ENCODE measurements at regions not wholly inside any gene's neighbourhood (a gene's known extent, or its start where the extent isn't known, plus 50 kb on each side); places are given as distances from the start of the nearest gene placed in this dataset.
"Not testable (repeated sequence)": the region's sequence is repeated elsewhere in the genome, so short reads cannot be mapped to it uniquely, and the experiment has no call there.

- no peak overlapping the region for H3K4me3 ChIP-seq (ENCODE audit: low read depth, low read length)
Observed at GRCh38 chr10:63003816-63004453, 129.2 kb upstream of the NRBF2 start.

DNA sequence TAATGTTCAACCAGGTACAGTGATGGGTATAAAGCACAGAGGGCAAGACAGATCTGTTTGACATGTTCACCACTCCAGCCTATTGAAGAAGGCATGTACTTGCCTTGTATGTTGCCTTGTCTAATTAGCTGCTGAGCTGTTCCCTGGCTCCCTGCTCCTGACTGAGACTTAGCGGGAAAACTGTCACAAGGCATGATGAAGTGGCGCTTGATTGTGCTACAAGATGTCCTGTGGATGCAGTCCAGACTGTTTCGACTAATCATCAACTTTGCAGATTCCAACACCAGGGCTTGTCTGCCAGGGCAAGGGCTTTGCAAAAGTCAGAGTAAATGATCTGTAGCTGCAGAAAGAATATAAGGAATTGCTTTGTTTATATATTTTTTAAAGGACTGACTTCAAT, 136.2 kb upstream of the NRBF2 start:
- H3K4me3 ChIP-seq (ENCODE audit: low read depth, low read length), result no peak overlapping the region

DNA sequence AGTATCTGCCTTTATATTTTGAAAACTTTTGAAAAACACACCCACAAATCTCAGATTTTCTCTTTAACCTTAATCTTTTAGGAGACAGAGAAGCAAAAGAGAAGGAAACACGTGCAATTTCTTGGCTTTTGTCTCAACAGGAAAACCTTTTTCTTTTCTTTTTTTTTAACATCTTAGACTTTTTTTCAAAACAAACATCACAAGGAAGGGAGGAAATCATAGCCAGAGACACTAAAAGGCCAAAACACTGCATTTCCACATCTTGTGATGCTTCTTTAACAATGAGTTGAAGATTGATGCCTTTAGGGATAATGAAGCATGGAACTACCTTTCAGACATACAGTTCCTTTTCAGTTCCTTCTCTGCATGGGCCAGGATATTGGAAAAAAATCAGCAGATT, 136.6 kb upstream of the NRBF2 start:
- no peak overlapping the region for H3K4me3 ChIP-seq (ENCODE audit: low read depth, low read length)

DNA sequence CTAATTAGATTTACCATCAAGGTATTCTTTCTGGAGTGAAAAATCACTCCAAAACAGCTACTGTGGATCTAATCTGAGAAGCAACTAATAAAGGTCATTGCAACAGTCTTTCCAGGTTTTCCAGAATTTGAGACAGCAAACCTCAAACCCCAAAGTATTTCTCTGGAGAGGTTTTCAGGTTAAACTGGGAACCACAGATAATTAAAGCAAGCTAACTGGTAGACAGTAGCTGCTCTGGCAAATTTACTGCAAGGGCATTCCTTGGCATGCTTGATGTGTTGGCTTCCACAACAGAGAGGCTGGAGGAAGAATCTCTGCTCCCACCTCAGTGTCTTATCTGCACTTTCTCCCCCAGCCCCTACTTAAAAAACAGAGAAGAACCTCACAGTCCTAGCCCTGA, 140.0 kb upstream of the NRBF2 start:
- no peak overlapping the region for H3K4me3 ChIP-seq (ENCODE audit: low read depth, low read length)

- no peak overlapping the region for H3K4me3 ChIP-seq (ENCODE audit: low read depth, low read length)
Observed at GRCh38 chr10:62992145-62992721, 140.9 kb upstream of the NRBF2 start.

GRCh38 chr10:62990126-62990525, 143.0 kb upstream of the NRBF2 start:
- H3K4me3 ChIP-seq (ENCODE audit: low read depth, low read length), result no peak overlapping the region

DNA sequence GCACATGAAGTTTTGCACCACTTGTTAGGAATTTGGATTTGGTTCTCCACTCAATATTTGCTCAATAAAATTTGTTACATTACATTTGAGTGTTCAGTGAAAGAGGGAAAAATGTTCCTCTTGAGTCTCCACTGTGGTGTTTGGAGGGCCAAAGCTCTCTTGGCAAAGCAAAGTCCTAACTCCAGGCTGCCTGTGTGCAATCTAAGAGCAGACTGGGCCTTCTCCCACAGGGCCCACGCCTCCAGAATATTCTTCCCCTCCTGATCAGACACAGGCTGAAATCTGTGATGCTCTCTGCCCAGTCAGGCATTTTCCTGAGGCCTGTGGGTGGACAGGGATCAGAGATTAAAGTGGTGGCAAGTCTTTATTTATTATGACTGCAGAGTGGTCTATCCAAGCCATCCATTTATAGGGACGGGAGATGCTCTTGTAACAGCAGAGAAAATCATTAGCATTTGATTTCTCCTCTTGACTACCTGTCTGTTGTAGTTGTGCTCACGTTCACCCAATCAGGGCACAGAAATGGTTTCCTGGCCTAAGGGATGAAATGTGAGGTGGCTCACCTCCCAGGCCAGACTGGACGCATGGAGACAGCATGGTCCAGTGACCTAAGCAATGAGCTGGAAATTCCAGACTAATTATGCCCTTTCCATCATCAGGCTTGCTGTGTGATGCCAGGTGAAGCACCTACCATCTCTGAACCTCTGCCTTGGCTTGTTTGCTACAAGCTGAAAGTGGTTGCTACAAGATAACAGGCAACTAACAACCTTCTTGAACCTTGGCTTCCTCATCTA, 147.1 kb upstream of the NRBF2 start:
- H3K4me3 ChIP-seq (ENCODE audit: low read depth, low read length), result no peak overlapping the region

DNA sequence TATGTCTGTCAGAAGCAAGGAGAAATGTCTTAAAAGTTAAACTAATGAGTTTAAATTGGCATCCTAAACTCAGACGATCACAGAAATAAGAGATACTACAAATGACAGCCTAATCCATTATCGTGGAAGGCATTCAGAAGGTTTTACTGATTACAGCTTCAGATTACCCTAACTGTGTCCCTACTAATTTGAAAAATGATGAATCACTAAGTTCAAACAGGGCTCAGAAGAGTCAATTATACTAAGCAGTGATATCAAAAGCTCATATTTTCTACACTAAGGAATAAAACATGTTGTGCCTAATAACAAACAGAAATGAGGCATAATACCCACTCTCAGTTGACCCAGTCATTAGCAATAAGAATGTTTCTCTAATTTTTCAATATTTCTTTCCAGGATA, 152.0 kb upstream of the NRBF2 start:
- no peak overlapping the region for H3K4me3 ChIP-seq (ENCODE audit: low read depth, low read length)

DNA sequence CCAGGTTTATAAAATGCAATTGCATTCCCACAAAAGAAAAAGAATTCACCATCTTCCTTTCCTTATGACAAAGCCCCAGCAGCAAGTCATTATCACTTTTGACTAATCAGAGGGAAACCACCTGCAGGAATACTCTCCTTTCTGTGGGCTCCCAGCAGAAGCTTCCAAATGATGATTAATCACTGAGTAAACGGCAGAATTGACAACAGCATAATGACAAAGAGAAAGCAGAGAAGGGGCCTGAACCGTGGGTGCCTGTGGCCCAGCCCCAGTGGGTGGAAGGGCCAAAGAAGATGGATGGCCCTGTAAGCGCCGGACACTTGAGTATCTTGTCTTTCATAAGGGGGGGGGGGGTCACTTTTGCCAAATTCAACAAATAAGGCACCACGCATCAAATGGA, 152.4 kb upstream of the NRBF2 start:
- H3K4me3 ChIP-seq (ENCODE audit: low read depth, low read length), result no peak overlapping the region

GRCh38 chr10:62979921-62980320, 153.2 kb upstream of the NRBF2 start:
- no peak overlapping the region for H3K4me3 ChIP-seq (ENCODE audit: low read depth, low read length)

DNA sequence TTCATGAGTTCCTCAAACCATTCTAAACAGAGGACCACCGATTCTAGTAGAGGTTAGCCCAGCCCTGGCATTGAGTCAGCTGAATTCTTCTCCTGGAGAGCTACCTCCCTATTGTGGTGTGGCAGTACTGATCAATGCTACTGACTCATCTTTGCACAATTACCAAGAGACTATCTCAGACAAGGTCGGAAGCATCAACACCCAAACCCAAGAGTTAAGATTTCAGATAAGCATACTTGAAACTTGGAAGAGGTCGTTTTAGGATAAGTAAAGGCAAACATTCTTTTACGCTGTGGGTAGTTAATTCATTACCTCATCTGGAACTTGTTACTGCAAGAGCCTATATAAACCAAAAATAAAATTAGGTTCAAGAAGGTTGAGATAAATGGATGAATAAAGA, 154.6 kb upstream of the NRBF2 start:
- H3K4me3 ChIP-seq (ENCODE audit: low read depth, low read length), result no peak overlapping the region

- not testable (repeated sequence) for H3K4me3 ChIP-seq (ENCODE audit: low read depth, low read length)
Observed at GRCh38 chr10:62974795-62975194, 158.3 kb upstream of the NRBF2 start.

DNA sequence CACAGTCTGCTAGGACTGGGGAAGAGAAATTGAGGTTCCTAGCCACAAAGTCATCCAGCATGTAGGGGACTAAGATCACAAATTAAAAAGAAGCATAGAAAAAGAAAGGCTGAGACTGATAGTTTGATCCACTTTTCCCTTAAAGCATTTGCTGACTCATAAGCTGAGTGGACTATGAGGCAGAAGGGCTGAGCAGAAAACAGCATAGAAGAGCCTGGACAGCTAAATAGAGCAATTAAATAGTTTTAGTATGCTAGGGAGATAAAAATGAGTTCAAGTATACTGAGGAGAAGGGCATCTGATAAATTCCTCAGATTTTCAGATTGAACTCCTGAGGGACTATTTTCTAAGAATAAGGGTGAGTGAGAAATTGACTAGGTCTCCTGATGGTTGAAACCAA, 155.9 kb upstream of the EGR2 start:
- no peak overlapping the region for H3K4me3 ChIP-seq (ENCODE audit: low read depth, low read length)

GRCh38 chr10:62964026-62964425, 147.9 kb upstream of the EGR2 start:
- H3K4me3 ChIP-seq (ENCODE audit: low read depth, low read length), result no peak overlapping the region

- no peak overlapping the region for H3K4me3 ChIP-seq (ENCODE audit: low read depth, low read length)
Observed at GRCh38 chr10:62961951-62962523, 145.9 kb upstream of the EGR2 start.

DNA sequence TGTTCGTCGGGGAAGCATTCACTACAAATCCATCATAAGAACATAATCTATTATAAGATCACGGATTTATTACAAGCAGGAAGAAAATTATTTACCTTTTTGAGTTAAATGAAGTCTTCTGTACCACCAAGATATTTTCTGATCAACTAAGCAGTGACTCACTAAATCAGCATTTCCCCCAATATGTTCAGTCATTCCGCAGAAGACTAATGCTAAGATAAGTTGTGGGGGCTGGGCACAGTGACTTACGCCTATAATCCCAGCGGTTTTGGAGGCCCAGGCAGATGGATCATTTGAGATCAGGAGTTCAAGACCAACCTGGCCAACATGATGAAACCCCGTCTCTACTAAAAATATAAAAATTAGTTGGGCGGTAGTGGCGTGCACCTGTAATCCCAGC, 144.2 kb upstream of the EGR2 start:
- no peak overlapping the region for H3K4me3 ChIP-seq (ENCODE audit: low read depth, low read length)

- no peak overlapping the region for H3K4me3 ChIP-seq (ENCODE audit: low read depth, low read length)
Observed at GRCh38 chr10:62959553-62959952, 143.4 kb upstream of the EGR2 start.

DNA sequence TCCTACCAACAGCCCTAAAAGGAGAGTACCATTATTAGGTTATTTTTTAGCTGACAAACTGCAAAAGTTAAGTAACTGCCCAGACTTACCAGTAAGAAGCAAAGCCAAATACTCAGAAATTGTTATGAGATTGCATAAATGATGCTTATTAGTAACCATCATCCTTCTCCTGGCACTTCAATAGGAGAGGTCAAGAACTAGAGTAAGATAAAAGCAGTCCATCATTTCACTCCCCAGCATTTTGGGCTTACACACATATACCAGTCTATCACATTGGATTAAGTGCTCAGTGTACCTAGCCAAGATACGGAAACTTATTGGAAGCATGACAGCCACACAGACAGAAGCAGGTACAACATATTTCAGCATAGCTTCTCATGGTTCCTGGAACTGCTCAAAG, 142.8 kb upstream of the EGR2 start:
- H3K4me3 ChIP-seq (ENCODE audit: low read depth, low read length), result no peak overlapping the region

GRCh38 chr10:62946278-62946677, 130.1 kb upstream of the EGR2 start:
- H3K4me3 ChIP-seq (ENCODE audit: low read depth, low read length), result no peak overlapping the region

- H3K4me3 ChIP-seq (ENCODE audit: low read depth, low read length), result no peak overlapping the region
Observed at GRCh38 chr10:62939698-62940097, 123.5 kb upstream of the EGR2 start.

GRCh38 chr10:62938672-62939071, 122.5 kb upstream of the EGR2 start:
- no peak overlapping the region for H3K4me3 ChIP-seq (ENCODE audit: low read depth, low read length)

- no peak overlapping the region for H3K4me3 ChIP-seq (ENCODE audit: low read depth, low read length)
Observed at GRCh38 chr10:62937674-62938073, 121.5 kb upstream of the EGR2 start.

Measured in iPS-11a (cell line).